ENCODE measurements at regions not wholly inside any gene's neighbourhood (a gene's known extent, or its start where the extent isn't known, plus 50 kb on each side); places are given as distances from the start of the nearest gene placed in this dataset.
A peak's percentile ranks its signal among the peaks of the same experiment; 100 is the strongest.

DNA sequence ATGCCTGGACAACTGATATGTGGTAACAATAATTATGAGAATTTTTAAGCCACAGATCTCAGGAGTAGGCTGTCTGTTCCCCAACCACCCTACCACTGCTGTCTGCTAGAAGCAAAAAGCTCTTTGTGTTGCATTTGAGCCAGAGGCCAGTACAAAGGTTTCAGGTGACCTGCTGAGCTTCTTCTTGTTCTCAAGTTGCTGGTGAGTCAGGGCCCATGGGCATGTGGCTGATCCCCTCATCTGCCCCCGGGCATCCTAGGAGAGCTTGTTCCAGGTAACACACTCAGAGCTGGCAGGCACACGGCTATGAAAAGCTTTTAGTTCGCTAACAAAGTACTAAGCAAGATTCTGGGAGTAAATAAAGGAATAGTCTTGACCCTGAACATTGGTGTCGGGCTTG, 285.3 kb downstream of the CDC5L start:
- intact Hi-C loops (cut with micrococcal nuclease; ENCODE audit: unreplicated experiment), result no loop called here
- ATAC-seq (no peak), DNase-seq (ENCODE audit: low read depth, low spot score) (no peak)
- TF ChIP-seq POLR2AphosphoS5 (IDR thresholded peaks at IDR 0.05; ENCODE audit: low read depth, low read length) (no peak), REST (IDR thresholded peaks at IDR 0.05; ENCODE audit: insufficient read depth in 1 of 2, low read depth in 2 of 2, low read length in 1 of 2) (no peak), TCF7L2 (IDR thresholded peaks at IDR 0.05; ENCODE audit: low read depth, low read length) (no peak), SIN3A (IDR thresholded peaks at IDR 0.05; ENCODE audit: borderline replicate concordance, insufficient read depth, low read depth, low read length) (no peak)
- TF ChIP-seq, protein P1, sequence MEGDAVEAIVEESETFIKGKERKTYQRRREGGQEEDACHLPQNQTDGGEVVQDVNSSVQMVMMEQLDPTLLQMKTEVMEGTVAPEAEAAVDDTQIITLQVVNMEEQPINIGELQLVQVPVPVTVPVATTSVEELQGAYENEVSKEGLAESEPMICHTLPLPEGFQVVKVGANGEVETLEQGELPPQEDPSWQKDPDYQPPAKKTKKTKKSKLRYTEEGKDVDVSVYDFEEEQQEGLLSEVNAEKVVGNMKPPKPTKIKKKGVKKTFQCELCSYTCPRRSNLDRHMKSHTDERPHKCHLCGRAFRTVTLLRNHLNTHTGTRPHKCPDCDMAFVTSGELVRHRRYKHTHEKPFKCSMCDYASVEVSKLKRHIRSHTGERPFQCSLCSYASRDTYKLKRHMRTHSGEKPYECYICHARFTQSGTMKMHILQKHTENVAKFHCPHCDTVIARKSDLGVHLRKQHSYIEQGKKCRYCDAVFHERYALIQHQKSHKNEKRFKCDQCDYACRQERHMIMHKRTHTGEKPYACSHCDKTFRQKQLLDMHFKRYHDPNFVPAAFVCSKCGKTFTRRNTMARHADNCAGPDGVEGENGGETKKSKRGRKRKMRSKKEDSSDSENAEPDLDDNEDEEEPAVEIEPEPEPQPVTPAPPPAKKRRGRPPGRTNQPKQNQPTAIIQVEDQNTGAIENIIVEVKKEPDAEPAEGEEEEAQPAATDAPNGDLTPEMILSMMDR (IDR thresholded peaks at IDR 0.05), result no peak
- peaks cover 5% of the 10 kb centered on the region for H3K4me1 ChIP-seq (ENCODE audit: control insufficient read depth, insufficient read depth, low read length)
- no peaks in the 10 kb centered on the region for H3K27me3 ChIP-seq (ENCODE audit: control insufficient read depth, insufficient read depth, low read length)
- in situ Hi-C loops (cut with HindIII; ENCODE audit: low pct_unique_long_range_greater_than_20kb, low sequenced_read_pairs), result no loop called here
- BruUV-seq (replicated peaks), result no TSS peak
- no peak overlapping the region for H3K4me3 ChIP-seq (ENCODE audit: low read depth in 2 of 2, low read length in 2 of 2)
- CTCF ChIA-PET, result no interaction called here
- H3K36me3 ChIP-seq (ENCODE audit: control insufficient read depth, insufficient read depth, low read length), result no peaks in the 10 kb centered on the region
- no peaks in the 10 kb centered on the region for H3K9me3 ChIP-seq (ENCODE audit: control insufficient read depth, insufficient read depth, low read depth, low read length)
- H3K27ac ChIP-seq (ENCODE audit: low read length), result no peak overlapping the region
- POLR2A ChIA-PET, result no interaction called here

GRCh38 chr6:44674226-44675155, 287.0 kb downstream of the CDC5L start:
- ChIA-PET POLR2A (no interaction called here), CTCF (interaction anchor here (0.6 kb wide), 1 partner anchor 808 kb away, joined by 3 read pairs; no protein-coding TSS in a partner anchor)
- H3K9me3 ChIP-seq (ENCODE audit: control insufficient read depth, insufficient read depth, low read depth, low read length), result no peaks in the 10 kb centered on the region
- DNase-seq (ENCODE audit: low read depth, low spot score), result no peak
- TF ChIP-seq REST (IDR thresholded peaks at IDR 0.05; ENCODE audit: insufficient read depth in 1 of 2, low read depth in 2 of 2, low read length in 1 of 2) (no peak), TCF7L2 (IDR thresholded peaks at IDR 0.05; ENCODE audit: low read depth, low read length) (no peak)
- BruUV-seq (replicated peaks), result no TSS peak
- H3K4me3 ChIP-seq (ENCODE audit: low read depth in 2 of 2, low read length in 2 of 2), result no peak overlapping the region
- no peak overlapping the region for H3K27ac ChIP-seq (ENCODE audit: low read length)
- H3K27me3 ChIP-seq (ENCODE audit: control insufficient read depth, insufficient read depth, low read length), result no peaks in the 10 kb centered on the region
- no peaks in the 10 kb centered on the region for H3K36me3 ChIP-seq (ENCODE audit: control insufficient read depth, insufficient read depth, low read length)
- ATAC-seq, result 0 out of 2 replicates have a peak, but pooled peaks have one; percentile 42
- in situ Hi-C loops (cut with HindIII; ENCODE audit: low pct_unique_long_range_greater_than_20kb, low sequenced_read_pairs), result no loop called here
- H3K4me1 ChIP-seq (ENCODE audit: control insufficient read depth, insufficient read depth, low read length), result peaks cover 5% of the 10 kb centered on the region
- intact Hi-C loops (cut with micrococcal nuclease; ENCODE audit: unreplicated experiment), result no loop called here
